ENCODE measurements at regions not wholly inside any gene's neighbourhood (a gene's known extent, or its start where the extent isn't known, plus 50 kb on each side); places are given as distances from the start of the nearest gene placed in this dataset.
"Not testable (repeated sequence)": the region's sequence is repeated elsewhere in the genome, so short reads cannot be mapped to it uniquely, and the experiment has no call there.

DNA sequence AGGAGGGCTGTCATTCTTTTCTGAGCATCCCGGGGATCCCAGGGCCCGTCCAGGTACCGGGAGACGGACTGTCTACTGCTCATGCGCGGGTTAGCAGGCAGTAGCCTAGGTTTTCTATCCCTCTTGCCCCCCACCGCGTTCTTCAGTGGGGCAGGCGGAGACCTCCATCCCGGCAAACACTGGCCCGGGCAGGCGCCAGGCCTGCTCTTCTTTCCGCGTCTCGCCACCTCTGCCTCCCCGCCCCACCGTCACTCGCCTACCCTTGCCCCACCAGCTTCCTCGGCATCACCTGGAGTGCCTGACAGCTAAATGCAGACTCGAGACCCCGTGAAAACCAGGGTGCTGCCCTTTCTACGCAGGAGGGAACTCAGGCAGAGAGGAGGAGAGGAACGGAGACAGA, 1937.7 kb upstream of the DEFB115 start (continued):
- TF ChIP-seq, protein P1, sequence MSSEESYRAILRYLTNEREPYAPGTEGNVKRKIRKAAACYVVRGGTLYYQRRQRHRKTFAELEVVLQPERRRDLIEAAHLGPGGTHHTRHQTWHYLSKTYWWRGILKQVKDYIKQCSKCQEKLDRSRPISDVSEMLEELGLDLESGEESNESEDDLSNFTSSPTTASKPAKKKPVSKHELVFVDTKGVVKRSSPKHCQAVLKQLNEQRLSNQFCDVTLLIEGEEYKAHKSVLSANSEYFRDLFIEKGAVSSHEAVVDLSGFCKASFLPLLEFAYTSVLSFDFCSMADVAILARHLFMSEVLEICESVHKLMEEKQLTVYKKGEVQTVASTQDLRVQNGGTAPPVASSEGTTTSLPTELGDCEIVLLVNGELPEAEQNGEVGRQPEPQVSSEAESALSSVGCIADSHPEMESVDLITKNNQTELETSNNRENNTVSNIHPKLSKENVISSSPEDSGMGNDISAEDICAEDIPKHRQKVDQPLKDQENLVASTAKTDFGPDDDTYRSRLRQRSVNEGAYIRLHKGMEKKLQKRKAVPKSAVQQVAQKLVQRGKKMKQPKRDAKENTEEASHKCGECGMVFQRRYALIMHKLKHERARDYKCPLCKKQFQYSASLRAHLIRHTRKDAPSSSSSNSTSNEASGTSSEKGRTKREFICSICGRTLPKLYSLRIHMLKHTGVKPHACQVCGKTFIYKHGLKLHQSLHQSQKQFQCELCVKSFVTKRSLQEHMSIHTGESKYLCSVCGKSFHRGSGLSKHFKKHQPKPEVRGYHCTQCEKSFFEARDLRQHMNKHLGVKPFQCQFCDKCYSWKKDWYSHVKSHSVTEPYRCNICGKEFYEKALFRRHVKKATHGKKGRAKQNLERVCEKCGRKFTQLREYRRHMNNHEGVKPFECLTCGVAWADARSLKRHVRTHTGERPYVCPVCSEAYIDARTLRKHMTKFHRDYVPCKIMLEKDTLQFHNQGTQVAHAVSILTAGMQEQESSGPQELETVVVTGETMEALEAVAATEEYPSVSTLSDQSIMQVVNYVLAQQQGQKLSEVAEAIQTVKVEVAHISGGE (CRISPR knock-in tag; IDR thresholded peaks at IDR 0.05) = no peak

DNA sequence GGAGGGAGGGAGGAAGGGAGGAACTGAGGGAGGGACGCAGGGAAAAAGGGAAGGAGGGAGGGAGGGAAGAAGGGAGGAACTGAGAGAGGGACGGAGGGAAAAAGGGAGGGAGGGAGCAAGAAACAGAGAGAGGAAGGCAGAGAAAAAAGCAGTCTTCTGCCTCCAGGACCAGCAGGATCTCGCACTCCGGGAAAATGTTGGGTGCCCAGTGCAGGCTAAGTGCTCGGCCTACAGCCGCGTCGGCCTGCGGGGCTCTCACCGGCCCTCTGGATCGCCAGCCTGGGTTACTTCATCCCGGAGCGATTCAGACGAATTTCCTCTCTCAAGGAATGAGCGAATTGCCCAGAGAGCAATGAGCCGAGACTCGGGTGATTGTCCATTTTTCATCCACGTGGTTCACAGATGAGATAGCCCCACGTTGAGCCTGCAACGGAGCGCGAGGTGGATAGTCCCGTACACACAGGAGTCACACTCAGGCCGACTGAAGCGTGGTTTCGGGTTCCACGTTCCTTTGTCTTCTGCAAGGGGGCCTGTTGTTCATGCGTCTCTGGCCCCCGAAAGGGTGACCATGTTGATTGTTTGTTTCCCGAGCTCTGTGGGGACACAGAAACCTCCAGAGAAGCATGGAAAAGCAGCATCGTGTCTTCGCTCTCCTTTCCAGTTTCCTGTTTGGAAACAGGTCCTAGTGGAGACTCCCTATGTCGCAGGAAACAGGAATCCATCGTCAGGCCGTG, 1937.1 kb upstream of the DEFB115 start:
- in situ Hi-C loops (cut with MboI); H3K9ac ChIP-seq (ENCODE audit: control insufficient read depth, insufficient read depth, low read length); H3K4me3 ChIP-seq; DNase-seq (ENCODE audit: low read depth, low spot score); H3K27me3 ChIP-seq (replicated peaks in 1 of 2; ENCODE audit: control insufficient read depth in 2 of 2, insufficient read depth in 2 of 2, low read length in 1 of 2); H2AFZ ChIP-seq (ENCODE audit: control insufficient read depth, low read depth, low read length); ATAC-seq; RAD21 ChIA-PET (ENCODE audit: unreplicated experiment); intact Hi-C loops (cut with micrococcal nuclease; ENCODE audit: unreplicated experiment); H3K4me1 ChIP-seq (ENCODE audit: control insufficient read depth, insufficient read depth, low read length); H3K4me2 ChIP-seq (ENCODE audit: control insufficient read depth, insufficient read depth); FAIRE-seq; H3K36me3 ChIP-seq (ENCODE audit: control insufficient read depth in 2 of 2, insufficient read depth in 2 of 2, low read length in 1 of 2); BruUV-seq (replicated peaks); CTCF ChIA-PET; H3K27ac ChIP-seq (ENCODE audit: control insufficient read depth, insufficient read depth); H3K9me3 ChIP-seq (replicated peaks; ENCODE audit: control insufficient read depth, insufficient read depth, low read length); H4K20me1 ChIP-seq (ENCODE audit: control insufficient read depth, insufficient read depth); POLR2A ChIA-PET; H3K79me2 ChIP-seq (ENCODE audit: control insufficient read depth, insufficient read depth, low read length); SMC1A ChIA-PET (ENCODE audit: uncharacterized antibody, unreplicated experiment): not testable (repeated sequence)
- 39% methylated on average over 33 of the region's 35 CpGs for WGBS (ENCODE audit: insufficient coverage, insufficient replicate concordance, low lambda C conversion rate, missing lambda C conversion rate)

DNA sequence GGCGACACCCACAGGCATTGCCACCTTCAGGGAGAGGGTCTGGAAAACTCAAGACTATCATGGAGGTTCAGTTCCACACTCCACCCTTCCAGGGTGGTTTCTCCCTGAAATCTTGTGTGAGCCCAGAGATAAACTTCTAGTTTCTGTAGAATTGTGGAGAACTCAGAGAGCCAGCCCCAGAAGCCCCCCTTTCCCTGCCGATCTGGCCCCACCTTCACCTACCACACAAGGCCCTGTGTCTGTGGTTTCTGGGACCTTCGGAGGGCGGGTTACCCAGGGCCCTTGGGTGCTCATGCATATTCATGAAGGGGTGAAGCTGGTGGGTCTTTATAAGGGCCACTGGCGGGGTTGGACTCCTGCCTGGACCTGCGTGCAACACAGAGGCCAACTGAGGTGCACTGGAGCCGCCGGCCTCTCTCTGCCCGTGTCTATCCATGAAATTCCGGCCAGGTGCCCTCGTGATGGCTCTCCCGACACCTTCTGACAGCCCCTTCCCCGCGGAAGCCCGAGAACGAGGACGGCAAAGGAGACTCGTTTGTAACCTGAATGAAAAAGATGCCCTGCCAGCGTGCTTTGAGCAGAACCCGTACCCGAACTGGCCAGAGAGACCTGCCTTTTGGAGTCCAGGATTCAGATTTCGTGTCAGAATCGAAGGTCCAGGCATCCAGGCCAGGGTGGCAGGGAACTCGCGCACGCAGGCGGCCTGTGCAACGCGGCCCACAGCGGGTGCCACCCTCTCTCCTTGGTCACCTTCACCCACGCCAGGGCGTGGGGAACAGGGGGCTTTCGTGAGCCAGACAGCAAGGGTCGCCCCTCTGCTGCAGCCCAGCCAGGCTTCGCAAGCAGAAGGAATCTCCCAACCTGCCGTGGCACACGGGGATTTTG, 1933.6 kb upstream of the DEFB115 start:
- H3K4me3 ChIP-seq; H2AFZ ChIP-seq (ENCODE audit: control insufficient read depth, low read depth, low read length); H3K9ac ChIP-seq (ENCODE audit: control insufficient read depth, insufficient read depth, low read length); H4K20me1 ChIP-seq (ENCODE audit: control insufficient read depth, insufficient read depth); H3K9me3 ChIP-seq (replicated peaks; ENCODE audit: control insufficient read depth, insufficient read depth, low read length); ATAC-seq; H3K4me2 ChIP-seq (ENCODE audit: control insufficient read depth, insufficient read depth); H3K27ac ChIP-seq (ENCODE audit: control insufficient read depth, insufficient read depth); RAD21 ChIA-PET (ENCODE audit: unreplicated experiment); intact Hi-C loops (cut with micrococcal nuclease; ENCODE audit: unreplicated experiment); DNase-seq (ENCODE audit: low read depth, low spot score); POLR2A ChIA-PET; CTCF ChIA-PET; FAIRE-seq; H3K27me3 ChIP-seq (replicated peaks in 1 of 2; ENCODE audit: control insufficient read depth in 2 of 2, insufficient read depth in 2 of 2, low read length in 1 of 2); SMC1A ChIA-PET (ENCODE audit: uncharacterized antibody, unreplicated experiment); H3K36me3 ChIP-seq (ENCODE audit: control insufficient read depth in 2 of 2, insufficient read depth in 2 of 2, low read length in 1 of 2); H3K79me2 ChIP-seq (ENCODE audit: control insufficient read depth, insufficient read depth, low read length); in situ Hi-C loops (cut with MboI); BruUV-seq (replicated peaks); H3K4me1 ChIP-seq (ENCODE audit: control insufficient read depth, insufficient read depth, low read length): not testable (repeated sequence)
- 69% methylated on average over 37 of the region's 37 CpGs for WGBS (ENCODE audit: insufficient coverage, insufficient replicate concordance, low lambda C conversion rate, missing lambda C conversion rate)

DNA sequence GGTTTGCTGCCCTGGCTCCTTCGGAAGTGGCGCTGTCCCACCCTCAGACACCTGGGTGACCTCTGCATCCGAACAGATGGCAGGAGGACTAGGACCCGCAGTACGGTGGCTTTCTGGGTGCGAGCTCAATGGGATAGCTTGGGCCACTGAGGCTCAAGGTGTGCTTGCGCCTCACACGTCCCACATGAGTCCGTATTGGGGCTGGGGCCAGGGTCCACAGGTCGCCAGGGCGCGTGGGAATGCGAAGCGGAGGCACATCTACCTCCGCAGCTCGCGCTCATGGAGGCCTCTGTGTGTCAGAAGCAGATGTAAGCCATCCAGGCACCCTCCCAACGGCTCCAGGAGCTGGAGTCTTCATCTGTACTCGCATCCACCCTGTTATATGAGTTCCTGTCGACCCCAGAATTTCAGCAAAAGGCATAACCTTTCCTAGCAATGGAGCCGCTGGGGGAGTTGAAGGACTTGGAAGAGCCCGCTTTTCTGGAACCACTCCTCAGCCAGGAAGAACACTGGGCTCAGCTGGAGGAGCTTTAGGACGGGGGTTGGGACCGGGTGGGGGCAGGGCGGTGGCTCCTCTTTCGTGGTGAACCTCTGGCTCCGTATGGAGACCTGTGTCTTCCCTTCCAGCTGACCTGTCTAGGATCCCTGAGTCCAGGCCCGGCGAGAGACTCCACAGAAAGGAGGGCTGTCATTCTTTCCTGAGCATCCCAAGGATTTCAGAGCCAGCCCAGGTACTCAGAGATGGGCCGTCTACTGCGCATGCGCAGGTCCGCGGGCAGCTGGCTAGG, 1932.8 kb upstream of the DEFB115 start:
- in situ Hi-C loops (cut with MboI); H3K4me1 ChIP-seq (ENCODE audit: control insufficient read depth, insufficient read depth, low read length); H3K36me3 ChIP-seq (ENCODE audit: control insufficient read depth in 2 of 2, insufficient read depth in 2 of 2, low read length in 1 of 2); H3K4me2 ChIP-seq (ENCODE audit: control insufficient read depth, insufficient read depth); intact Hi-C loops (cut with micrococcal nuclease; ENCODE audit: unreplicated experiment); H3K27ac ChIP-seq (ENCODE audit: control insufficient read depth, insufficient read depth); SMC1A ChIA-PET (ENCODE audit: uncharacterized antibody, unreplicated experiment); H4K20me1 ChIP-seq (ENCODE audit: control insufficient read depth, insufficient read depth); H3K27me3 ChIP-seq (replicated peaks in 1 of 2; ENCODE audit: control insufficient read depth in 2 of 2, insufficient read depth in 2 of 2, low read length in 1 of 2); H3K79me2 ChIP-seq (ENCODE audit: control insufficient read depth, insufficient read depth, low read length); ATAC-seq; DNase-seq (ENCODE audit: low read depth, low spot score); CTCF ChIA-PET; H3K9me3 ChIP-seq (replicated peaks; ENCODE audit: control insufficient read depth, insufficient read depth, low read length); H3K4me3 ChIP-seq; FAIRE-seq; H3K9ac ChIP-seq (ENCODE audit: control insufficient read depth, insufficient read depth, low read length); RAD21 ChIA-PET (ENCODE audit: unreplicated experiment); H2AFZ ChIP-seq (ENCODE audit: control insufficient read depth, low read depth, low read length); POLR2A ChIA-PET; BruUV-seq (replicated peaks): not testable (repeated sequence)
- 63% methylated on average over 34 of the region's 34 CpGs for WGBS (ENCODE audit: insufficient coverage, insufficient replicate concordance, low lambda C conversion rate, missing lambda C conversion rate)

Data from GM12878 (cell line).